ENCODE measurements at regions not wholly inside any gene's neighbourhood (a gene's known extent, or its start where the extent isn't known, plus 50 kb on each side); places are given as distances from the start of the nearest gene placed in this dataset.

DNA sequence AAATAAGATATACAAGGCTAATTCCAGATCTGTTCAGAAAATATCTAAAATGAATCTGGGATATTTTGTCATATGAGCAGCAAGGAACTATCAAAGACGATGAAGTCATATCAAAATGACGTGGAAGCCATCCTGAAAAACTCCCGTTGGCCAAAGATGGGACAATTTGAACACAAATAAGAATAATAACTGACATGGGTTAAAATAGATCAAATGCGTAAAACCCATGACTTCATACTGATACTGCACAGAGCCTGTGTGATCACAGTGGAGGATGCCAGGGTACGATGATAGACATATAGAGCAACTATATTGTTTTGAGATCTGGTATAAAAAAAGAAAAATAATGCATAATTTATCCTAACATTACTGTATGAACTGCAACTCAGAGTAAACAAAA, 51.0 kb upstream of the PIP5K1B start:
- no peaks in the 10 kb centered on the region for H3K36me3 ChIP-seq (ENCODE audit: control insufficient read depth, insufficient read depth, low read length)
- no peaks in the 10 kb centered on the region for H3K27me3 ChIP-seq (ENCODE audit: control insufficient read depth, insufficient read depth, low read length)
- H3K4me3 ChIP-seq (ENCODE audit: low read depth, low read length): no peak overlapping the region
- ChIA-PET POLR2A (no interaction called here), CTCF (no interaction called here)
- TF ChIP-seq, protein P1, sequence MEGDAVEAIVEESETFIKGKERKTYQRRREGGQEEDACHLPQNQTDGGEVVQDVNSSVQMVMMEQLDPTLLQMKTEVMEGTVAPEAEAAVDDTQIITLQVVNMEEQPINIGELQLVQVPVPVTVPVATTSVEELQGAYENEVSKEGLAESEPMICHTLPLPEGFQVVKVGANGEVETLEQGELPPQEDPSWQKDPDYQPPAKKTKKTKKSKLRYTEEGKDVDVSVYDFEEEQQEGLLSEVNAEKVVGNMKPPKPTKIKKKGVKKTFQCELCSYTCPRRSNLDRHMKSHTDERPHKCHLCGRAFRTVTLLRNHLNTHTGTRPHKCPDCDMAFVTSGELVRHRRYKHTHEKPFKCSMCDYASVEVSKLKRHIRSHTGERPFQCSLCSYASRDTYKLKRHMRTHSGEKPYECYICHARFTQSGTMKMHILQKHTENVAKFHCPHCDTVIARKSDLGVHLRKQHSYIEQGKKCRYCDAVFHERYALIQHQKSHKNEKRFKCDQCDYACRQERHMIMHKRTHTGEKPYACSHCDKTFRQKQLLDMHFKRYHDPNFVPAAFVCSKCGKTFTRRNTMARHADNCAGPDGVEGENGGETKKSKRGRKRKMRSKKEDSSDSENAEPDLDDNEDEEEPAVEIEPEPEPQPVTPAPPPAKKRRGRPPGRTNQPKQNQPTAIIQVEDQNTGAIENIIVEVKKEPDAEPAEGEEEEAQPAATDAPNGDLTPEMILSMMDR (IDR thresholded peaks at IDR 0.05; ENCODE audit: insufficient read depth, low read depth, low read length): no peak
- DNase-seq (ENCODE audit: low read depth): no peak
